Bronchial epithelial cell (primary cell): ENCODE measurements at regions not wholly inside any gene's neighbourhood (a gene's known extent, or its start where the extent isn't known, plus 50 kb on each side); places are given as distances from the start of the nearest gene placed in this dataset.

ENCODE experiments used
- DNase-seq: peaks from one replicate; pipeline ENCODE4 v3.0.0-alpha.2; 2010; ENCODE audit warnings: low read depth
- FAIRE-seq: peaks from 2 replicates; lab custom pipeline; 2011; peaks lifted over from hg19 to GRCh38; lab: Jason Lieb, UNC
- H3K27me3 ChIP-seq: 2 replicates; pipeline ENCODE4 v1.5.1; 2011; ENCODE audit warnings: low read length; ENCODE audit not compliant: control insufficient read depth, insufficient read depth
- H3K36me3 ChIP-seq: 2 replicates; pipeline ENCODE4 v1.5.1; 2011; ENCODE audit warnings: low read length; ENCODE audit not compliant: control insufficient read depth, insufficient read depth
- H3K4me3 ChIP-seq: 2 replicates; pipeline ENCODE4 v1.5.1; 2011; ENCODE audit warnings: mild to moderate bottlenecking, low read depth, low read length, control low read depth
- CTCF ChIP-seq: IDR thresholded peaks from 2 replicates; pipeline ENCODE4 v1.5.1; 2011; ENCODE audit warnings: mild to moderate bottlenecking, moderate library complexity, low read length, control low read depth, inconsistent platforms; ENCODE audit not compliant: insufficient read depth, severe bottlenecking

- no peak overlapping the region for H3K4me3 ChIP-seq
- FAIRE-seq (no peak), DNase-seq (no peak)
- H3K27me3 ChIP-seq = no peaks in the 10 kb centered on the region
- TF ChIP-seq CTCF = no peak
- H3K36me3 ChIP-seq = no peaks in the 10 kb centered on the region
These were observed 51.9 kb upstream of the ALX4 start for GRCh38 chr11:44361813-44362212.

DNA sequence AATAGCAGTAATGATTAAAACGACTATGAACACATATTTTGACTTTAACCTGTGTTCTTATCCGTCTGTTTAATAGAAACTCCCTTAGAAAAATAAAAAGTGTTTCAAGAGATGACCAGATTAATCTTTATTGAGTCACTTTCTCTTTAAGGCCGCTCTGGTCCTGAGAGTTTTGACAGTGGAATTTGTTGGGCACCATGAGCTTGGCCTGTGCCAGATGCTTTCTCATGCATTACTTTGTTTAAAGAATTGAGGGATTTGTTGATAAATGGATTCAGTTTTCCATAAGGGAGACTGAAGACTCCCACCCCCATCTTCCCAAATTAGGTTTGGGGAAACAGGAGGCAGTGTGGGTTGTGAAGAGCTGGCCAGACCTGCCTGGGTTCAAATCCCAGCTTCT lies 53.2 kb upstream of the ALX4 start:
- H3K27me3 ChIP-seq = no peaks in the 10 kb centered on the region
- H3K4me3 ChIP-seq = no peak overlapping the region
- FAIRE-seq = no peak
- H3K36me3 ChIP-seq = no peaks in the 10 kb centered on the region
- no peak for TF ChIP-seq CTCF
- DNase-seq = no peak

DNA sequence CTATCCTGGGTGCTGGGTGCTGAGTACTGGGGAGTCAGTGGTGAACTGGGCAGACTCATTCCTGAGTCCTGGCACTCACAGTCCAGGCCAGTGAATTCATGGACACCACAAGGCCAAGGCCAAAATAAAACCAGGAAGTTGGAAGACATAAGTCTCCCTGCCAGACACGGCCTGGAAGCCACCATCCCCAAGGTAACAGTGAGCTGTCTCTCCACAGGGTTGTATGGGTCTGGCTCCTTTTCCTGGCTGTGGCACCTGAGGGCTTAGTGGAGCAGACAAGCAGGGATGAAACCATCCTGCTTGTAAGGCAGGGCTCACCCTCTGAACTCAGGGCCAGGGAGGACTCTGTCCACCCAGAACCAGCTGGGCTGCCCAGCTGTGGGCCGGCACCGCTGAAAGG lies 54.7 kb upstream of the ALX4 start:
- FAIRE-seq (no peak), DNase-seq (no peak)
- Histone ChIP-seq H3K27me3 (no peaks in the 10 kb centered on the region), H3K36me3 (no peaks in the 10 kb centered on the region), H3K4me3 (no peak overlapping the region)
- TF ChIP-seq CTCF = no peak

DNA sequence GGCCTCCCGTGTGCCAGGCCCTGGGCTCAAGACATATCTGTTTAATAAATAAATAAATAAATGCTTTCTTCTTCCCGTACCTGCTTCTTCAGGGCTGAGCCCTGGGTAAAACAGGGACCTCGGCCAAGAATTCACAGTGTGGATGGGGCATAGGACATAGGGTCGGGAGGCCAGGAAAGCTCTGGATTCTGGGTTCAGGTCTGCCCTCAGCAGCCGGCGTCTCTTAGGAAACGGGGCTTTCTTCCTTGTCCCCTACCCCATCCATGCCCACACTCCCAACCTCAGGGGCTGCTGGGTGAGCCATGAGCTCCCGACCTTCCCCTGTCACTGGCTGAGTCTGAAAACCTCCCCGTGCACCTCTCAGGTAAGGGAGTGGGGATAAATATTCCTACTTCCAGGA lies 55.7 kb upstream of the ALX4 start:
- TF ChIP-seq CTCF = no peak
- DNase-seq = no peak
- H3K4me3 ChIP-seq = no peak overlapping the region
- H3K27me3 ChIP-seq = no peaks in the 10 kb centered on the region
- FAIRE-seq = no peak
- H3K36me3 ChIP-seq = no peaks in the 10 kb centered on the region

DNA sequence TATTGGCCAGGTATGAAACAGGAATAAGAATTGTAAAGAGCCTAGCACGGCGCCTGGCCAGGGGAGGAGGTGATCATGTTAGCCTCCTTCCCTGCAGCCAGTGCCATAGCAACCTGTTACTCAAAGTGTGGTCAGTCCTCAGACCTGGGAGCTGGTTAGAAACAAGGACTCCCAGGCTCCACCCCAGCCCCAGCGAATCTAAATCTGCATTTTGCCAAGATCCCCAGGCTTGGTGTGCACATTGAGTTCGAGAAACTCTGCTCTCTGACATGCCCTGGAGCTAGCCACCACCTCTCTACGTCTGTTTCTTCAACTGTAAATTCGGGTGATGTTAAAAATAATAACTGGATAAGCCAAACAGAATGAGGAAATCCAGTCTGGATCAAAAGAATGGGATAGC lies 56.1 kb upstream of the ALX4 start:
- DNase-seq (no peak), FAIRE-seq (no peak)
- Histone ChIP-seq H3K27me3 (no peaks in the 10 kb centered on the region), H3K4me3 (no peak overlapping the region), H3K36me3 (no peaks in the 10 kb centered on the region)
- no peak for TF ChIP-seq CTCF

- DNase-seq (no peak), FAIRE-seq (no peak)
- no peaks in the 10 kb centered on the region for H3K36me3 ChIP-seq
- no peaks in the 10 kb centered on the region for H3K27me3 ChIP-seq
- TF ChIP-seq CTCF = no peak
- no peak overlapping the region for H3K4me3 ChIP-seq
These were observed 56.8 kb upstream of the ALX4 start for GRCh38 chr11:44366741-44367140.
